WI38 (cell line): ENCODE measurements at regions not wholly inside any gene's neighbourhood (a gene's known extent, or its start where the extent isn't known, plus 50 kb on each side); places are given as distances from the start of the nearest gene placed in this dataset.

ENCODE experiments used
- H3K4me3 ChIP-seq: 2 replicates; pipeline ENCODE4 v1.5.1; 2011; ENCODE audit warnings: low read depth, mild to moderate bottlenecking, control low read depth, low read length
- TF ChIP-seq, protein P1 (sequence below): IDR thresholded peaks from 2 replicates; pipeline ENCODE4 v1.5.1; 2012; ENCODE audit warnings: low read depth, mild to moderate bottlenecking, control low read depth, low read length

DNA sequence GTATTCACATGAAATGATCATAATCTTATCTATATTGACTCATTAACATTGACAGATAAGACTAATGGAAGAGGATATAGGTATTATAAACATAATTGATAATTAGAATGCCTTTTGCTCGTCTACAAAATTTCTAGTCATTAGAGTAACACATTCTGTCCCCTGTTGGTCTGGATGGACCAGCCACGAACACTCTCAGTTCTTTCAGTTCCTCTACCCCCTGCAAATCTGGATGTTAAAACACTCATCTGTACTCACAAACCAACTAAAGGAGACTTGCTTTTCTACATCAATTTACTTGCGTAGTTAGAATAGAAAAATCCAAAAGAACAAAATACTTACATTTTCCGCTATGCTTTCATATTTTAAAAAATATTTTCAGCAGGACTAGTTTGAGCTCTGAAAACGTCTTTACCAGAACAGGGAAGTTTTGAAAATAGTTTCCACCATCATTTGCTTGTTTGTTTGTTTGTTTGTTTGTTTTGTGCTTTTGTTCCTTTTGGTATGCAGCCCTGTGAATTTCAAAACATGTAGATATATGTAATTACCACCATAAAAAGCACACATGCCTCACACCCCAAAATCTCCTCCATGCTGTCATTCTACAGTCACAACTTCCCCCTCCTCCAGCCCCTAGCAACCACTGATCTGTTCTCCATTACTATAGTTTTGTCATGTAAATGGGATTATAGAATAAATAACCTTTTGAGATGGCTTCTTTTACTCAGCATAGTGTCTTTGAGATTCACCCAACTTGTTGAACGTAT lies 103.8 kb downstream of the FZD1 start:
- H3K4me3 ChIP-seq, result no peak overlapping the region
- TF ChIP-seq, protein P1, sequence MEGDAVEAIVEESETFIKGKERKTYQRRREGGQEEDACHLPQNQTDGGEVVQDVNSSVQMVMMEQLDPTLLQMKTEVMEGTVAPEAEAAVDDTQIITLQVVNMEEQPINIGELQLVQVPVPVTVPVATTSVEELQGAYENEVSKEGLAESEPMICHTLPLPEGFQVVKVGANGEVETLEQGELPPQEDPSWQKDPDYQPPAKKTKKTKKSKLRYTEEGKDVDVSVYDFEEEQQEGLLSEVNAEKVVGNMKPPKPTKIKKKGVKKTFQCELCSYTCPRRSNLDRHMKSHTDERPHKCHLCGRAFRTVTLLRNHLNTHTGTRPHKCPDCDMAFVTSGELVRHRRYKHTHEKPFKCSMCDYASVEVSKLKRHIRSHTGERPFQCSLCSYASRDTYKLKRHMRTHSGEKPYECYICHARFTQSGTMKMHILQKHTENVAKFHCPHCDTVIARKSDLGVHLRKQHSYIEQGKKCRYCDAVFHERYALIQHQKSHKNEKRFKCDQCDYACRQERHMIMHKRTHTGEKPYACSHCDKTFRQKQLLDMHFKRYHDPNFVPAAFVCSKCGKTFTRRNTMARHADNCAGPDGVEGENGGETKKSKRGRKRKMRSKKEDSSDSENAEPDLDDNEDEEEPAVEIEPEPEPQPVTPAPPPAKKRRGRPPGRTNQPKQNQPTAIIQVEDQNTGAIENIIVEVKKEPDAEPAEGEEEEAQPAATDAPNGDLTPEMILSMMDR, result no peak

DNA sequence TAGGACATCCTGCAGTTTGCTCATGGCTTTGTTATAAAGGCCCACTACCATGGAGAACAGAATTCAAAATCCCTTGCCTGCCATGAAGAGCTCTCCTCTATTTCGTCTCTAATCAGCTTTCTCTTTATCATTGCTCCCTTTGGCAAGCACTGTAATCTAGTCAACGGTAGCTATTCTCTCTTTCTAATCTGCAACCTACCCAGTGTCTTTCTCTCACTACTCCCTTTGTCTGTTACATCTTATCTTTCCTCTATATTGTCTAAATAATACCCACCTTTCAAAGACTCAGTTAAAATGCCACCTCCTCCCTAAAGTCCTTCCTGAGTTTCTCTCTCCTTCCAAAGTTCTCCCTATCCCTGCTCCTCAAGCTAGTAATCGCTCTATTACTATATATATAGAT lies 108.1 kb downstream of the FZD1 start:
- no peak overlapping the region for H3K4me3 ChIP-seq
- TF ChIP-seq, protein P1, result no peak

DNA sequence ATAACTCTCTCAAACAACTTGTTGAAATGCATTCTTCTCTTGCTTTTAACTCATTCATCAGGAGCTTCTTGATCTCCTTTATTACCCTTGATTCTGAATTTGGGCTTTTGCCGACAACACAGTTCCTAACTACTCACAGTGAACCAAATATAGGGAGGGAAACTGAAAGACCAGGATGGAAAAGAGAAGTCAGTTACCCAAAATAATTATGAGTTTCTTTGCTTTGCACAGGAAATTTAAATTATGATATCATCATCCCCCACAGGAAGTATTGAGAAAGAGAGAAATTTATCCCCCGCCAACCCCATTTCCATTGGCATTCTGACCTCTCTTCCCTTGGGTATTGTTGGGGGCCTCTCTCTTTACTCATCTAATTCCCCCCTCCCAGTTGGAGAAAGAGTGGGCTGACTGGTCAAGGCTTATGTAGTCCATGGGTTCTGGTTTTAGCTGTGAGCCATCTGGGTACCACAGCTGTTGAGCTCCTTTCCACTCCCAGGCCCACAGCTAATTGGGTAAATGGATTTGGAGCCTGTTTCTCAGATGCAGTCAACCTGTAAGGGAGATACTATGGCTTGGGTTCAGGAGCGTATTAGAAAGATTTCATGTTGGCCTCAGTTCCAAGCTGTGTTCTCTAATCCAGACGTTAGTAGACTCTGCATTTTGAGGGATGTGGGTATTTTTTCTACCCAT lies 109.0 kb downstream of the FZD1 start:
- H3K4me3 ChIP-seq, result no peak overlapping the region
- TF ChIP-seq, protein P1, result no peak

DNA sequence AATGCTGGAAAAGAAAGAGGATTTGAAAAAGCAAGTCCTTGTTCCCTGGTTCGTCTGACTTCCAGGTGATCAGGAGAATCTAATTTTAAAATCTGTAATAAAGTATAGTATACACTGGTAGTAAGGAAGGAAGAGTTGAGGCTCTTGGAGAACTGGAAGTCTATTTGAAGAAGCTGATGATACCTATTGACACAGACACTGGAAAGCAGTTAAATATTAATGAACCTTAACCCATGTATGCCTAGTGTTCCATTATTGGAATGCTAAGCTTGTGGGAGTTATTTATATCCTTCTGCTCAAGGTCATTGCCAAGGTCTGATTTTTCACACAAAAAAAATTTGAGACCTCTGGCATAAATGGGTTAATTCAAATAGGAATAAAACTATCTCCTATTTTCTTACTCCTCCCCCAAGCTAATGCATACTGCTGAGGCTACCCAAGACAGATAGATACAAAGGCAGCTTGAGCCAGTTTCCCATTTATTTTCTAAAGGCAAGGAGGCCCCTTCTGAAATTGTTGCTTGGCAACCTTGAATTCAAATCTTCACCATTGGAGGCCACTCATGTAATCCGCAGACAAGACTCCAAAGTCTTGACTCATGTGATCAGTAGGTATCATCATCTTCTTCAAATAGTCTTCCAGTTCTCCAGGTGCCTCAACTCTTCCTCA lies 110.2 kb downstream of the FZD1 start:
- no peak overlapping the region for H3K4me3 ChIP-seq
- TF ChIP-seq, protein P1, result no peak

DNA sequence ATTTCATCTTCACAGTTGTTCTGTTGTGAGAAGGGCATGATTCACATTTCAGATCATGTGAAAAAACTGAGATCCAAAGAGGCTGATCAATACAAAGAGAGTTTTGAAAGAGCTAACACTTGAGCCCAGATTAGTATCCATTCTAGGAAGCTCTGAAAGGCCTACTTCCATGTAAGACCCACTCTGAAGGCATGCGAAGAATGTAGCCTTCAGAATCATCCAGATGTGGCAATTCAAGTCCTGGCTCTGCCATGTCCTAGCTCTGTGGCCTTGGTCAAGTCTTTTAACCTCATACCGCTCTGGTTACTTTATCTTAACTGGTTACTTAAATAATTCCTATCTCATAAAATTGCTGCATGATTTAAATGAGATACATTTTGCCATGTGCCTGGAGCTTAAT lies 111.1 kb downstream of the FZD1 start:
- TF ChIP-seq, protein P1, result no peak
- no peak overlapping the region for H3K4me3 ChIP-seq

DNA sequence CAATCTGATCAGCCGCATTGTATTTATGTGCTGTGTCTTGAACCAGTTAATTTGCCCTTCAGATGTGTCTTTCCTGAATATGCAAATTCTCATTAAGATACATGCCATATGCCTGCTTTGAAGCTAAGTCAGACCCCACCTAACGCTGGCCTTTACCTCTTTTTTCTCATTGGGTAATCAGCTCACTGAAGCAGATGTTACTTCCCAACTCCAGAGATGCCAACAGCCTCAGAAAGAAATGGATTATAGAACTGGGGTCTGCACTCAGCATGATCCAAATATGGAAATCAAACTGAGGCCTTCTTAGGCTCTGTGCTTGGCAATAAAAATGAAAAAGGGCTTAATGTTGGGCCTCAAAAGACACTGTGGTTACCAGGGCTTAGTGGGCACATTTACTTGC lies 113.9 kb downstream of the FZD1 start:
- TF ChIP-seq, protein P1, result no peak

DNA sequence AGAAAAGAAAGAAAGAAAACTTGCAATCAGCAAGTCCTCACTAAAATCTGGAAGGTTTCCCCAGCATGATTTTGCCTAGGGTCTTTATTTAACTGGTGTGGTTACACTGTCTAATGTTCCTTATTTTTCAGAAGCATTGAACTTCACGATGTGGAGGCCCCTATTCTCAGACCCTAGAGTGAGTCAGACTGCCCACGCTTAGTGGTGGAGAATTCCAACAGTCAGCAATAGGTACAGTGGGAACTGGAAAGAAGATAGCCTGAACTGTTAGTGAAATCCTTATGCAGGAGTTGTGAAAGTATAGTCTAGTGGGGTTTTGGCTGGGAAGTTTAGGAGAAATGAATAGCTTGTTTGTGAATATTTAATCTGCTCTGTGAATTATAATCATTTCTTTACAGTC lies 115.0 kb downstream of the FZD1 start:
- TF ChIP-seq, protein P1, result no peak
- no peak overlapping the region for H3K4me3 ChIP-seq

More for the DNA sequence above, 113.9 kb downstream of the FZD1 start:
- no peak overlapping the region for H3K4me3 ChIP-seq
